CD4-positive, alpha-beta memory T cell (primary cell): ENCODE measurements at regions not wholly inside any gene's neighbourhood (a gene's known extent, or its start where the extent isn't known, plus 50 kb on each side); places are given as distances from the start of the nearest gene placed in this dataset.

Source experiments
- CTCF ChIA-PET: fragments of 350-600 bp; sonication (Branson Sonifier 250); formaldehyde crosslinking; loops from one replicate; lab custom pipeline; 2021; ENCODE audit warnings: inconsistent platforms; ENCODE audit not compliant: partially characterized antibody; lab: Charles Lee
- POLR2A ChIA-PET: fragments of 350-600 bp; sonication (Branson Sonifier 250); formaldehyde crosslinking; loops from one replicate; lab custom pipeline; 2021; ENCODE audit not compliant: partially characterized antibody; lab: Charles Lee
- DNase-seq, 5 donors: peaks; one replicate each; pipeline versions ENCODE4 v3.0.0 to v3.0.0-alpha.2; 2020 to 2022; ENCODE audit warnings: mixed read lengths in 1 of 5
- H3K27ac ChIP-seq: one replicate; pipeline ENCODE4 v1.7.0; 2013; ENCODE audit warnings: low read depth, low read length
- H3K27me3 ChIP-seq: 2 replicates; pipeline ENCODE4 v1.7.0; 2013; ENCODE audit warnings: mild to moderate bottlenecking, low read length, moderate library complexity; ENCODE audit not compliant: insufficient read depth
- H3K36me3 ChIP-seq: 2 replicates; pipeline ENCODE4 v1.7.0; 2013; ENCODE audit warnings: mild to moderate bottlenecking, low read length, moderate library complexity; ENCODE audit not compliant: insufficient read depth
- H3K4me1 ChIP-seq: 2 replicates; pipeline ENCODE4 v1.7.0; 2013; ENCODE audit warnings: mild to moderate bottlenecking, low read length, moderate library complexity; ENCODE audit not compliant: insufficient read depth
- H3K4me3 ChIP-seq, 2 donors: one replicate each; pipeline ENCODE4 v1.7.0; 2013; ENCODE audit warnings: low read length in 2 of 2, mild to moderate bottlenecking in 1 of 2
- H3K9me3 ChIP-seq, 2 donors: one replicate each; pipeline ENCODE4 v1.7.0; 2013; ENCODE audit warnings: low read length in 2 of 2, control low read depth in 1 of 2; ENCODE audit not compliant: control insufficient read depth in 1 of 2
- H3K27ac Mint-ChIP-seq, 7 donors: one replicate each; pipeline ENCODE4 v1.8.0; 2020 to 2021; ENCODE audit warnings: mixed read lengths in 7 of 7, mild to moderate bottlenecking in 6 of 7, inconsistent platforms in 3 of 7, moderate library complexity in 3 of 7
- H3K27me3 Mint-ChIP-seq, 2 donors: one replicate each; pipeline ENCODE4 v1.8.0; 2020 to 2021; ENCODE audit warnings: mixed read lengths in 2 of 2
- H3K36me3 Mint-ChIP-seq, 2 donors: one replicate each; pipeline ENCODE4 v1.8.0; 2020 to 2021; ENCODE audit warnings: mixed read lengths in 2 of 2, inconsistent platforms in 1 of 2, mild to moderate bottlenecking in 1 of 2
- H3K4me1 Mint-ChIP-seq, 4 donors: one replicate each; pipeline ENCODE4 v1.8.0; 2020 to 2021; ENCODE audit warnings: mixed read lengths in 4 of 4, mild to moderate bottlenecking in 1 of 4
- H3K4me3 Mint-ChIP-seq, 8 donors: one replicate each; pipeline ENCODE4 v1.8.0; 2020 to 2021; ENCODE audit warnings: mixed read lengths in 8 of 8, mild to moderate bottlenecking in 7 of 8, moderate library complexity in 6 of 8, inconsistent platforms in 3 of 8
- H3K9me3 Mint-ChIP-seq, 8 donors: one replicate each; pipeline ENCODE4 v1.8.0; 2020 to 2021; ENCODE audit warnings: mixed read lengths in 8 of 8, mild to moderate bottlenecking in 5 of 8, inconsistent platforms in 3 of 8, moderate library complexity in 1 of 8
- intact Hi-C: fragments of 100-400 bp; cut with micrococcal nuclease; formaldehyde crosslinking; loops from one replicate; pipeline ENCODE4 v1.15.1; 2023

GRCh38 chr4:126790633-126791032 lies 842.1 kb upstream of the INTU start:
- Mint-ChIP-seq H3K36me3 (no peaks in the 10 kb centered on the region), H3K27me3 (no peaks in the 10 kb centered on the region), H3K4me3 (no peak overlapping the region), H3K27ac (no peak overlapping the region), H3K4me1 (no peaks in the 10 kb centered on the region), H3K9me3 (peaks cover 0 to 7% (median 3%) of the 10 kb centered on the region in 8 donors)
- no peak overlapping the region for H3K27ac ChIP-seq
- DNase-seq = no peak
- H3K27me3 ChIP-seq = no peaks in the 10 kb centered on the region
- H3K9me3 ChIP-seq = no peaks in the 10 kb centered on the region
- CTCF ChIA-PET = no interaction called here
- no peaks in the 10 kb centered on the region for H3K4me1 ChIP-seq
- H3K4me3 ChIP-seq = no peak overlapping the region
- H3K36me3 ChIP-seq = no peaks in the 10 kb centered on the region
- POLR2A ChIA-PET = no interaction called here
- intact Hi-C loops = no loop called here

GRCh38 chr4:126794363-126794762 lies 838.4 kb upstream of the INTU start:
- no peak overlapping the region for H3K4me3 Mint-ChIP-seq
- no peaks in the 10 kb centered on the region for H3K4me1 Mint-ChIP-seq
- intact Hi-C loops = no loop called here
- no peak overlapping the region for H3K4me3 ChIP-seq
- ChIA-PET CTCF (no interaction called here), POLR2A (no interaction called here)
- H3K27ac Mint-ChIP-seq = no peak overlapping the region
- H3K27ac ChIP-seq = no peak overlapping the region
- H3K9me3 ChIP-seq = no peaks in the 10 kb centered on the region
- DNase-seq = no peak
- H3K9me3 Mint-ChIP-seq = peaks cover 0 to 6% (median 2%) of the 10 kb centered on the region in 8 donors
- H3K36me3 Mint-ChIP-seq = no peaks in the 10 kb centered on the region
- H3K27me3 ChIP-seq = no peaks in the 10 kb centered on the region
- no peaks in the 10 kb centered on the region for H3K4me1 ChIP-seq
- H3K27me3 Mint-ChIP-seq = no peaks in the 10 kb centered on the region
- no peaks in the 10 kb centered on the region for H3K36me3 ChIP-seq

- ChIA-PET POLR2A (no interaction called here), CTCF (no interaction called here)
- Histone ChIP-seq H3K27me3 (no peaks in the 10 kb centered on the region), H3K36me3 (no peaks in the 10 kb centered on the region), H3K9me3 (no peaks in the 10 kb centered on the region), H3K4me1 (no peaks in the 10 kb centered on the region), H3K27ac (no peak overlapping the region), H3K4me3 (no peak overlapping the region)
- intact Hi-C loops = no loop called here
- Mint-ChIP-seq H3K4me1 (no peaks in the 10 kb centered on the region), H3K36me3 (no peaks in the 10 kb centered on the region), H3K27me3 (no peaks in the 10 kb centered on the region), H3K9me3 (peaks cover 0 to 3% (median 2%) of the 10 kb centered on the region in 8 donors), H3K4me3 (no peak overlapping the region), H3K27ac (no peak overlapping the region)
- no peak for DNase-seq
Measured at GRCh38 chr4:126798214-126798613, 834.5 kb upstream of the INTU start.

- Mint-ChIP-seq H3K27ac (no peak overlapping the region), H3K4me1 (no peaks in the 10 kb centered on the region), H3K27me3 (no peaks in the 10 kb centered on the region), H3K4me3 (no peak overlapping the region), H3K9me3 (peaks cover 0 to 4% (median under 1%) of the 10 kb centered on the region in 8 donors), H3K36me3 (no peaks in the 10 kb centered on the region)
- H3K27ac ChIP-seq = no peak overlapping the region
- DNase-seq = no peak
- no peaks in the 10 kb centered on the region for H3K9me3 ChIP-seq
- intact Hi-C loops = no loop called here
- no peaks in the 10 kb centered on the region for H3K36me3 ChIP-seq
- POLR2A ChIA-PET = no interaction called here
- CTCF ChIA-PET = no interaction called here
- no peak overlapping the region for H3K4me3 ChIP-seq
- no peaks in the 10 kb centered on the region for H3K4me1 ChIP-seq
- no peaks in the 10 kb centered on the region for H3K27me3 ChIP-seq
Measured at GRCh38 chr4:126799416-126799815, 833.3 kb upstream of the INTU start.

GRCh38 chr4:126799971-126800574 lies 832.7 kb upstream of the INTU start:
- no peaks in the 10 kb centered on the region for H3K4me1 ChIP-seq
- Mint-ChIP-seq H3K27ac (no peak overlapping the region), H3K4me1 (no peaks in the 10 kb centered on the region), H3K27me3 (no peaks in the 10 kb centered on the region), H3K36me3 (no peaks in the 10 kb centered on the region), H3K9me3 (peaks cover 0 to 6% (median under 1%) of the 10 kb centered on the region in 8 donors), H3K4me3 (no peak overlapping the region)
- no peak overlapping the region for H3K27ac ChIP-seq
- ChIA-PET POLR2A (no interaction called here), CTCF (no interaction called here)
- no peak overlapping the region for H3K4me3 ChIP-seq
- intact Hi-C loops = no loop called here
- no peaks in the 10 kb centered on the region for H3K9me3 ChIP-seq
- DNase-seq = no peak
- H3K27me3 ChIP-seq = no peaks in the 10 kb centered on the region
- H3K36me3 ChIP-seq = no peaks in the 10 kb centered on the region

- Mint-ChIP-seq H3K27ac (no peak overlapping the region), H3K4me1 (no peaks in the 10 kb centered on the region), H3K27me3 (no peaks in the 10 kb centered on the region), H3K36me3 (no peaks in the 10 kb centered on the region), H3K4me3 (no peak overlapping the region), H3K9me3 (peaks cover 0 to 6% (median 4%) of the 10 kb centered on the region in 8 donors)
- Histone ChIP-seq H3K27ac (no peak overlapping the region), H3K9me3 (no peaks in the 10 kb centered on the region), H3K4me3 (no peak overlapping the region), H3K27me3 (no peaks in the 10 kb centered on the region), H3K36me3 (no peaks in the 10 kb centered on the region), H3K4me1 (no peaks in the 10 kb centered on the region)
- intact Hi-C loops = no loop called here
- CTCF ChIA-PET = no interaction called here
- POLR2A ChIA-PET = no interaction called here
- no peak for DNase-seq
Measured at GRCh38 chr4:126800575-126801141, 832.1 kb upstream of the INTU start.

GRCh38 chr4:126807132-126807531 lies 825.6 kb upstream of the INTU start:
- no peak overlapping the region for H3K27ac Mint-ChIP-seq
- no peak overlapping the region for H3K4me3 Mint-ChIP-seq
- intact Hi-C loops = no loop called here
- Histone ChIP-seq H3K4me1 (no peaks in the 10 kb centered on the region), H3K27me3 (no peaks in the 10 kb centered on the region), H3K27ac (no peak overlapping the region), H3K9me3 (no peaks in the 10 kb centered on the region), H3K4me3 (no peak overlapping the region), H3K36me3 (no peaks in the 10 kb centered on the region)
- ChIA-PET POLR2A (no interaction called here), CTCF (no interaction called here)
- peaks cover 0 to 5% (median 4%) of the 10 kb centered on the region in 8 donors for H3K9me3 Mint-ChIP-seq
- H3K27me3 Mint-ChIP-seq = no peaks in the 10 kb centered on the region
- no peak for DNase-seq
- no peaks in the 10 kb centered on the region for H3K36me3 Mint-ChIP-seq
- H3K4me1 Mint-ChIP-seq = no peaks in the 10 kb centered on the region
